ENCODE measurements at regions not wholly inside any gene's neighbourhood (a gene's known extent, or its start where the extent isn't known, plus 50 kb on each side); places are given as distances from the start of the nearest gene placed in this dataset.

- TF ChIP-seq CTCF (IDR thresholded peaks at IDR 0.05; ENCODE audit: low read depth, low read length): no peak
- TF ChIP-seq EZH2phosphoT487 (IDR thresholded peaks at IDR 0.05; ENCODE audit: low read depth): no peak
These were observed 309.3 kb upstream of the KCND2 start for GRCh38 chr7:119963654-119964053.

Measured in OCI-LY3 (cell line).